Mononuclear cell (primary cell): ENCODE measurements at regions not wholly inside any gene's neighbourhood (a gene's known extent, or its start where the extent isn't known, plus 50 kb on each side); places are given as distances from the start of the nearest gene placed in this dataset.

Experiments
- H3K27me3 ChIP-seq: 2 replicates; pipeline ENCODE4 v1.6.0; 2011; ENCODE audit warnings: low read length, control low read depth; ENCODE audit not compliant: insufficient read depth
- H3K4me1 ChIP-seq: 2 replicates; pipeline ENCODE4 v1.5.1; 2011; ENCODE audit warnings: mild to moderate bottlenecking, low read length, control low read depth; ENCODE audit not compliant: insufficient read depth
- H3K4me3 ChIP-seq: 2 replicates; pipeline ENCODE4 v1.5.1; 2011; ENCODE audit warnings: mild to moderate bottlenecking, low read length, moderate library complexity
- H3K9me3 ChIP-seq: 2 replicates; pipeline ENCODE4 v1.5.1; 2011; ENCODE audit warnings: low read depth, mild to moderate bottlenecking, control low read depth, low read length

DNA sequence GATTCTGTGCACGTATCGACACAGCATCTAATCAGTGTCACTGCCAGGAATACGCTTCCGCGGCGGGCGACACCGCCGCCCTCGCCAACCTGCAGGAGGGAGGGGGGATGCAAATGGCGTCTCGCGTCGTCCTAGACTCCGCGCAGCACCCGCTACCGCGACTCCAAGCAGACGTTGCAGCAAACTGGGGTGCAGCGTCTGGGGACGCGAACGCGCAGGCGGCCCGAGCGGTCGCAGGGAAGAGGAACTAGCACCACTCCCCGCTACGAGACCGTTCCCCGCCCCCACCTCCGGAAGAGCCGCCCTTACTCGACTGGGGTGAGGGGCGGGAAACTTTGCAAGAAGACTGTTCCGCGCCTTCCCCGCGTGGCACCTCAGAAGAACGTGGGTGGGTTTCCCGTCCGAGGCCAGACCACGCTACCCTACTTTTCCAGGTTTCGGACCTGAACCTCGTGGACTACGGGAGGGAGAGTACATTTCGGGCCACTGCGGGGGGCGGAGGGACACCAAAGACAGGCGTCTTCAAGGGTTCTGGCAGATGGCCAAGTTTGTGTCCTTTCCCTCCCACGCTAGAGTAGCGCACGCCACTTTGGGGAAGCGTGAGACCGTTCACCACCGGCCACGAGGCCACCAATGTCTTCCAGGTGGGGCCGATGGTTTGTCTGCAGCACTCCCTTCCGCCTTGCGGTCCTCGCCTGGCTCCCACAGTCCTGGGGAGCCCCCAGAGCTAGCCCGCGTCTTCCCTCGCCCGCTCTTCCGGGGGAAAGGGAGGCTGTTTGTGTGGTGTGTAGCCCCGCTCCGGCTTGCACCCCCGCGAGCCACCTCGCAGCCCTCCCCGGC, 78.0 kb upstream of the BCOR start:
- Histone ChIP-seq H3K4me3 (peak overlapping the region; percentile 52), H3K27me3 (no peaks in the 10 kb centered on the region), H3K4me1 (peaks cover 60% of the 10 kb centered on the region), H3K9me3 (no peaks in the 10 kb centered on the region)

DNA sequence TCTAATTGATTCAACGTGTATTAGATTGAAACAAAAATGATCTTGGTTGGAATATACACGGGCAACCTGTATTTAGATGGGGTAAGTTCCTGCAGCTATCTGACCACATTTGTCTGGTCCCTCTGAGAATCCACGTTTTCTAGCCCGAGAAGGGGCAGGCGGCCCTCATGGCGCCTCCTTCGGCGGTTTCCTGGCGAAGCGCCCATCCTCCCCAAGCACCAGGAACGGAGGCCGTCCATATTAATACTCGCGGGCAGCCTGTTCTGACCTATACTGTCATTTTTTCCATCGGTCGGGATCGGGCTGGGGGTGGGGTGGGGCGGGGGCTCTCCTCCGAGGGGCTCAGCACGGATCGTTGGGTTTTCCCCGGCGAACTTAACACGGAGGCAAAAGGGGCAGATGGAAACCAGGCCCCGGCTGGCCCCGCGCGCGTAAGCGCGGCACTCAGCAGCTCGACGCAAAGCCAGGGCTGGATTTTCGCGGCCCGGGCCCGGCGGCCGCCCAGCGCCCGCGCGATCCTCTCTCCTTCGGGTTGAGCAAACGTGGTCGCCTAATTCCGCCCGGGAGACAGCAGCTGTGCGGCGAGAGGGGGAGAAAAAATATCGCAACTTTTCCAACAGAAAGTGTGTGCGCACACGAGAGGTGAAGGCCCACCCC, 77.2 kb upstream of the BCOR start:
- Histone ChIP-seq H3K4me3 (peak overlapping the region; percentile 52), H3K4me1 (peaks cover 68% of the 10 kb centered on the region), H3K27me3 (no peaks in the 10 kb centered on the region), H3K9me3 (no peaks in the 10 kb centered on the region)

DNA sequence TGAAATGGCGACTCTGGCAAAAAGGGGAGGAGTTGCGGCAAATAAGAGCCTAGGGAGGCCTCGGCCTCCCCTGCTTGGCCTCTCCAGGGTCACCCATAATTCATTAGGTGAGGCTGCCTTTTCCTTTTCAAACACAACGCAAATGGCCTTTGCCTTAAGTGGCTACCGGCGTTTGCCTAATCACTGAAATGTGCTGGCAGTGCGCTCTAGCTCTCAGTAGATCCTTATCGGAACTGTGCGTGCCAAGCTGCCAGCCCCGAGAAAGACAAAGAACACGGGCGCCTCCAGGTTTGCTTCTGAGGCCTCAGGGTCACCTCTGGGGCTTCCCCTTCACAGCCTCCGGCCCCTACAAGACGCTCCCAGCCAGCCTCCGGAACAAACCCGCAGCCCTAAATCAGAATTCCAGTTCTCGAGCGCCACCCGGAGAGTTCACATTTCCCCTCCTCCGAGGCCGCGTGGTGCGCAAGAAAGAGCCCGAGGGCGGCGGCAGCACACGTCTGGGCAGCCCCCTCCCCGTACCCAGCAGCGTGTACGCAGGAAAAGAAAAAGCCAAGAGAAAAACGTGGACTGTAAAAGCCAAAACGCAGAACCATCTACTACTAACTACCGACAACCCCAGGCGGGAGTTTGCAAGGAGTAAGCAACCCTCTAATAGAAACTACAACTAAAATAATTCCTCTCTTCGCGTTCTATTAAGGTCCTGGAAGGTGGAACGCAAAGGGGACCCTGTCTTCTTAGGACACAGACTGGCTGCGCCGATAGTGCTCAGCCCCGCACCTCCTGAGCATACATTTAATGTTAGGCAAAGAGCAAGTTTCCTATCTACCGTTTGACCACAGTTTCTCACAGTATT, 76.5 kb upstream of the BCOR start:
- Histone ChIP-seq H3K4me3 (peak overlapping the region; percentile 31), H3K9me3 (no peaks in the 10 kb centered on the region), H3K4me1 (peaks cover 68% of the 10 kb centered on the region)

DNA sequence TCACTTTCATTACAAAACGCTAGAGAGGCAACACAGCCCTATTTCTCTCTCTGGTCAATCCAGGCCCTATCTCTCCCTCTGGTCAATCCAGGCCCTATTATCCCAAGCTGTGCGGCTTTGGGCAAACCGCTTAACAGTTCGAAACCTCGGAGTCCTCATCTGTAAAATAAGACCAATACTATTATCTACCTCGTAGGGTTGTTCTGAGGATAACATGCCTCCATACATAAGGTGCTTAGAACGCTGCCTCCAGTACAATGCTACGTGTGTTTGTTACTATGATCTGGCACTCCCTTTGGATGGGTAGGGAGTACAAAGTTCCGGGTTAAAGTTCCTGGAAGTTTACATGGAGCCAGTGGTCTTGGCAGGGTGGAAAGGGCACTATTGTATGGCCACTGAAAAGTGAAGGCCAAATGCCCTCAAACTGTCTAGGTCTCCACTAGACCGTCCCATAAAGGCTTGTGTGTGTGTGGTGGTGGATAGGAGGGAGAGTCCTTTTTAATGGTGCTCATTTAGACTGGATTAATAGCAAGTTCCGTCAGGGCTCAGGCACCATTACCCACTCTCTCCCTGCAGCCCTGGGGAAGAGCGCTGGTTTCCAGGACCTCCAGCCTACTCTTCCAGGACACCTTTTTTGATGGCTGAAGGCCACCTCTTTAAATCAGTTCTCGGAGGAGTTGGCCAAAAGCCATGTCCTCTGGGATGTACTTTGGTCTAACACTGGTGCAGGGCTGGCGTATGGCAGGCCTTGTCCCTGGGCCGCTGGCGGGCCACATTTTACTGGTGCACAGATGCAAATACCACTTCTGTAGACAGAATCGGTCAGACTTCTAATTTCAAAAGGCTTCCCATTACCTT, 75.6 kb upstream of the BCOR start:
- peaks cover 69% of the 10 kb centered on the region for H3K4me1 ChIP-seq
- H3K4me3 ChIP-seq: no peak overlapping the region
- no peaks in the 10 kb centered on the region for H3K27me3 ChIP-seq
- H3K9me3 ChIP-seq: no peaks in the 10 kb centered on the region

More for the DNA sequence above, 76.5 kb upstream of the BCOR start:
- no peaks in the 10 kb centered on the region for H3K27me3 ChIP-seq

DNA sequence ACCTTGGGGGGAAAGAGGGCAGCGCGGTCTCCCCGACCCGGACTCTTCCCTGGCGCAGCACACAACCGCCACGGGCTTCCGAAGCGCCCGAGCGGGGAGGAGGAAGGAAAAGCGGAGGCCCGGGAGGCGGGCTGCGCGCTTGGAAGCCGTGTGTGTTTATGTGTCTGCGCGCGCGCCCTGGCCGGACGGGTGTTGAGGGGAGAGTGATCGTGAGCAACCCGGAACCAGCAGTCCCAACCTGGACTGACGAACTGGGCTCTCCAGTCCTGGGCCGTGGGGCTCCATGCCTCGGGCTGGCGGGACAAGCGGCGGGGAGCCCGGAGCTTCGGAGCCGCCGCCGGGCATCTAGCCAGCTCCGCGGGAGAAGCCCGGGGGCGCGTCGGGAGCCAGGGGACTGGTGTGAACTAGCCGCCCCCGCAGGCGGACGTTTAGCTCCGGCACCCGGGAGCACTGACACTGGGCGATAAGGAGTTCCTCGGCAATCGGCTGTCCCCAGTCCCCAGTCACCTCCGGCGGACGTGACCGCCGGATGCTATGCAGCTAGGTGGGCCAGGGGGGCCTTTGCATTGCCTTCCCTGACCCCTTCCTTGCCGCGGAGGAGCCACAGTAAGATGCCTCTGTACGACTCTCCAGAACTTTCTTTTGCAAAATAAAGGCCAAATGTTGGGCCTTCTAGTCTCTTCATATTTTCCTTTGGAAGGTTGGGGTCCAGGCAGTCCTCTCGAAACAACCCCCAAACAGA, 74.8 kb upstream of the BCOR start:
- Histone ChIP-seq H3K4me3 (peak overlapping the region; percentile 42), H3K9me3 (no peaks in the 10 kb centered on the region), H3K27me3 (no peaks in the 10 kb centered on the region), H3K4me1 (peaks cover 72% of the 10 kb centered on the region)

DNA sequence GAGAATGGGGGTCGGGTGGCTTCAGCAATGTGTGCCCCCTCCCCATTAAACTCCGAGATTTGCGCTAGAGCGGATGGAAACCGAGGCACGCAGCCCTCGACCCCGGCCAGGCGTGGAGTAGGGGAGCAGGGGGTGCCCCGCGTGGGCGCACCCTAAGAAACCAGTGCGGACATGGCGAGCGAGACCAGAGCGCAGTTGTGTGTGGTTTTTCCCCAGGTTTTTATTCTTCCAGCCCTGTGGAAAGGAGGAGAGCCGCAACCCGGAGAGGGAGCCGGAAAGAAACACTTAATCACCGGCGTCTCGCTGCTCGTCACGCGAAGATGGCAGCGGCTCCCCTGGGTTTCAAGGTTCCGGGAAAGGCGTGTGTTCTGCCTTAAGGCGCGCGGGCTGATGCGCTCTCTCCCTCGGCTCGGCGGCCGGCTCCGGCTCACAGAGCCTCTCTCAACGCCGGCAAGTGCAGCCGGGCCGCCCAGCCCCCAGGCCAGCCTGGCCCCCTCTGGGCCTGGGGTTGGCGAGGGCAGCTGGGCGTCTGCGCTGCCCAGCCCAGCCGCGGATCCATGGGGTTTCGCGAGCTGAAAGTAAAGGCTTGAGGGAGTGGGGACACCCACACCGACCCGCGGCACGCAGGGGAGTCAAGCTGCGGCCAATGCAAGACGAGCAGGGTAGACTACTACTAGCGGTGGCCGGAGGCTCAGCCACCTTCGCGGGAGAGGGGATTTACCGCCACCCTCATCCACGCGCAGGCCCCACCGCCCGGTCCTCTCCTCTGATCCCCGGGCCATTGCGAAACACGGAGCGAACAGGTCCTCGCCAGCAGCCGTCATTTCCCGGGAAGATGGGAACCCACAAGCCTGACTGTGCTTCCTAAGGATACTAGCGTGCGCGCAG, 74.0 kb upstream of the BCOR start:
- Histone ChIP-seq H3K9me3 (no peaks in the 10 kb centered on the region), H3K27me3 (no peaks in the 10 kb centered on the region), H3K4me1 (peaks cover 73% of the 10 kb centered on the region), H3K4me3 (peak overlapping the region; percentile 42)

DNA sequence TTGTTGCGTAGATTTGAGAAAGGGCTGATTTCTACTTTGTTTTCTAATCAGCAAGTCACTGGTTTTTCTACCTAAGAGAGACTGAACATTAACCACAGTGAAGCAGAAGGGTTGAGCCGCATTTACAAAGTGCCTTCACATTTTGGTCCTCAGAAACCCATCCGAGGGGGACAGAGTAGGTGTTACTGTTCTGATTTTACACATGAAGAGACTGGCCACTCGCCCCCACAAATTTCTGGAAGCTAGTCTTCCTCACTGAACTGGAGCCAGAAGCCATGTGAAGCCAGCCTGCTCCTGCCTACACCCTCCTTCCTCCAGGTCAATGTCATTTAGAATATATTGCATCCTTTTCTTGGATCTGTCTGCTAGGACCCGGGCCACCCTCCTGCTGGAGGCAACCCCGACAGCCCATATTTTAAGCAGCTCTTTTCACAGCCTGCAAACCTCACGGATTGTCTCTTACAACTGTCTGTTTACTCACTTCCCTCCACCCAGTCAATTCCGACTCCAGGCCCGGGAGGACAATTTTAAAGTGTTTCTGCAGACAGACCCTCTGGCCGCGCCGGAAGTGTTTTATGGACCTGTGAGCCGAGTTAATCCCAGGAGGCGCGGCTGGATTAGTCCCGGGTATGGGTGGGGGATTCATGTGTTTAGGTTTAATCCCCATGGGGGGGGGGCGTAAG, 73.2 kb upstream of the BCOR start:
- H3K9me3 ChIP-seq: no peaks in the 10 kb centered on the region
- H3K4me1 ChIP-seq: peaks cover 77% of the 10 kb centered on the region
- no peaks in the 10 kb centered on the region for H3K27me3 ChIP-seq
- peak overlapping the region; percentile 42 for H3K4me3 ChIP-seq

DNA sequence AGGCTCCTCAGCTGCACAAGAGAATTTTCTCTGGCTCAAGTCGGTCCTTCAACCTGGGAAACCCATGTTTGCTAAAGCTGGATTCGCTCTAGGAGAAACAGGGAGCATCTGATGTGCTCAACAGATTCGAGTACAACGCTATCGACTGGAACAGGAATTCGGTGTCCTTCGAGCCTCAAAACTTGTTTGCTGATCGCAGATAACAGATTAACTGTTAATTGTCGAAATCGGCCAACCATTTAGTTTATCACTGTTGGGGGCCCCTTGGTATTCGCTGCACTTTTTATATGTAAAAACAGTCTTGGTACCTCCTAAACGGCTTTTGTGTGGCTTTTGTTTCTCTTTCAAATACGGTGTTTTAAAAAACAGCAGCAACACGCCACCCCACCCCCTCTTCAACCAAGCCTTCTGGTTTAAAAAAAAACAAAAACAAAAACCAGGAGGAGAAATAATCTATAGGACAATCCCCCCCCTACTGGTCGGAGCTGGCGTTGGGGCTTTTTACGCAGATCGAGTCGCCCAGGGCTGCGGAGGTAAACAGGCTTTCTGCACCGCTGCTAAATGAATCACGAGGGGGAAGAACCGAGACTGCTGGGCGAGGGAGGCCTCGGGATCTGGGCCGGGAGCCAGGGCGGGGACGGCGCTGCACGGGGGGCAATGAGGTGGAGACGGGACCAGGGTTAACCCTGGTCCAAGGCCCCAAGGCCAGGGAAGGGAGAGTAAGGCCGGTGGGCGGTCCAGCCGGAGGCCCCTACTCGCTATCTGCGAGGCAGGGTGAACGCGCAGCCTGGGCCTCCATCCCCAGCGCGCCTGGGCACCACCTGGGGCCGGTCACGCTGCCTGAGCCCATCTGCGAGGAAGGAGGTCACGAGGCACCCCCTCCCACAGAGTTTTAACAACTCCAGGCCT, 71.7 kb upstream of the BCOR start:
- Histone ChIP-seq H3K4me1 (peaks cover 74% of the 10 kb centered on the region), H3K9me3 (no peaks in the 10 kb centered on the region), H3K4me3 (no peak overlapping the region), H3K27me3 (no peaks in the 10 kb centered on the region)

DNA sequence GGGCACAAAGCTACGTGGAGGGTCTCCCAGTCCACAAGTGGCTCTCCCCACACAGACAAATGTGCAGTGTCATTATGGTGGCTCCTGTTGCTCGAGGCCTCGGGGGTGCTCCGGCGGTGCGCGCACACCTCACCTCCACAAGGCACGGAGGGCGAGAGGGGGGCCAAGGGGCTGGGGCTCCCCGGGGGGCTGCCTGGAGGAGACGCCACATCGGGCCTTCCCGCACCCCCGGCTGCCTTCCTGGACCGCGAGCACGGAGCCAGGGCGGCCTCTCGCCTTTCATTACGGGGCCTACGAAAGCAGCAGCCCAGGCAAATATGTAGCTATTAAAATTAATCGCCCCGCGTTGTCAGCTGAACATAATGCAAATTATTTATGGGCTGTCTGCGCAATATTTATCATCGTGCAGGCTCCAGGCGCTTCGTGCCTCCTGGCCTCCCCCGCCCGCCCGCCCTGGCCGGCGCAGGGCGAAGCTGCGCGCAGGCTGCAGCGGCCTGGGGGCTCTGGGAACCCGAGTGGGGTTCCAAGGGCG, 70.8 kb upstream of the BCOR start:
- Histone ChIP-seq H3K9me3 (no peaks in the 10 kb centered on the region), H3K4me1 (peaks cover 65% of the 10 kb centered on the region), H3K4me3 (no peak overlapping the region), H3K27me3 (no peaks in the 10 kb centered on the region)

DNA sequence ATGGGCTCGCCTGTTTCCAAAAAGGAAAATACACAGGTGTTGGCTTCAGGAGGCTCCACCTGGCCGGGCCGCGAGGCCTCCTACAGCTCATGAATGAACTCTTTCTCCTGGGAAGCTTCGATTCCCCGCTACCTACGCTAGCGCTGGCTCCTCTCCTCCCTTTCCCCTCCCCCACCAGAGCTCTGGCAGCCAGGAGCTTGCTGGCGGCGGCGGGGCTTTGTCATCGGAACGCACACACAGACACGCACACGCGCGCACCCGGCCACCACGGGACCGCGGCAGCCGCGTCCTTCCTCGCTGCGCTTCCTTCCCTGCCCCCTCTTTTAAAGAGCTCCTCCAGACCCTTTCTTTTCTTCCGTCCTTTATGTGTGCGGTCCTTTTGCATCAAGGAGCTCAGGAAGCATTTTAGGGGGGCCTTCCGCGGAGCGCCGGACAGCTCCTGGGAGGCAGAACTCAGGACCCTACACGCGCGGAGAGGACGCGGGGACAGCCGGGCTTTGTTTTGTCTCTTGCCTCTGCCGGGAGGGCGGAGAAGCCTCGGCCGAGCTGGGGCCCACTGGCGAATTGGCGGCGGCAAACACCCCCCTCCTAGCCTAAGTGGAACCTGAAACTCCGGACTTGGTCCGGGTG, 70.2 kb upstream of the BCOR start:
- peaks cover 59% of the 10 kb centered on the region for H3K4me1 ChIP-seq
- no peaks in the 10 kb centered on the region for H3K27me3 ChIP-seq
- H3K4me3 ChIP-seq: peak overlapping the region; percentile 12
- no peaks in the 10 kb centered on the region for H3K9me3 ChIP-seq

DNA sequence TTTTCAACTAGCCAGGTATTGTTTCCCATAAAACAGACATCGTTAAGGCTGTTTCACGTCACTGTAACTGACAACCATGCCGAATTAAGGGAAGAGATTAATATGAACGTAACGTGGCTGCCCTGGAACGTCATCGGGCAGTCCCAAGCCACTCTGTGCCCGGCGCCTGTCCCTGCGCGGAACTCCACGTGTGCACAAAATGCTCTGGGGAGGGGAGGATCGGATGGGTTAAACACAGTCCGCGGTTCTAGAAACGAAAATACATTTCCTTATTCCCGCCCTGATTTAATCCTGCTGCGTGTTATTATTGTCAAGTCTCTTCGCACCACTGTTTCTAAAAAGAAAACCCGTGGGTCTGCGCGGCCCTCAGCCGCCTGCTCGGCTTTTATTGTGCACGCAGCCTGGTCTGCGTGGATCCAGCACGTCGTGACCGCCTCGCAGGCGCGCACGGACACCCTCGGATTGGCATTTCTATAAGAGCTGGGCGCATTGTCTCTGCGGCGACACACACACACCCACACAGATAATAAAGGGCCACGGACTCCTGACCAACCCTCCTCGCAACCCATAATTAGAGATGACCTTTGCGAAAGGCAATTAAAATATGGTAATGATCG, 69.6 kb upstream of the BCOR start:
- H3K4me1 ChIP-seq: peaks cover 53% of the 10 kb centered on the region
- H3K4me3 ChIP-seq: peak overlapping the region; percentile 12

More for the DNA sequence above, 69.6 kb upstream of the BCOR start:
- H3K9me3 ChIP-seq: no peaks in the 10 kb centered on the region
- no peaks in the 10 kb centered on the region for H3K27me3 ChIP-seq
